HG02759 (cell line): ENCODE measurements at regions not wholly inside any gene's neighbourhood (a gene's known extent, or its start where the extent isn't known, plus 50 kb on each side); places are given as distances from the start of the nearest gene placed in this dataset.
"Not testable (repeated sequence)": the region's sequence is repeated elsewhere in the genome, so short reads cannot be mapped to it uniquely, and the experiment has no call there.

Experiments
- ATAC-seq: cut with Tn5 transposase; IDR thresholded peaks from one replicate; pipeline ENCODE4 v1.9.1; 2021; ENCODE audit warnings: mild to moderate bottlenecking, moderate library complexity; ENCODE audit not compliant: unreplicated experiment

DNA sequence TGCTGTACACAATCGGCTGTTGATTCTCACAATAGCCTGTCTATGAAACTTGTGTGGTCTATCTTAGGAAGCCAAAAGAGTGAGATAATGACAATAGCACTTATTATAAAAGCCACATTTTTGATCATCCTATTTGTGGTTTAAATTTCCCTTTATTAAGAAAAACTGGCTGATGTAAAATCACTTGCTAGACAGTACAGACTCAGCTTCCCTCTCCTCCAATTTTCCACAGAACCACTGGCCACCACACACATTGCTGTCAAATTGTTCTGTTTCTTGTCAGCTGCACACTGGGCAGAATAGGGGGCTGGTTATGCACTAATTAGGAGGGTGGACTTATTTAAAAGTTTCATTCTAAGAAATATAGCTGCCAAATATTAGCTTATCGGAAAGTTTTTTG, 425.9 kb downstream of the EPHA3 start:
- ATAC-seq: no peak

DNA sequence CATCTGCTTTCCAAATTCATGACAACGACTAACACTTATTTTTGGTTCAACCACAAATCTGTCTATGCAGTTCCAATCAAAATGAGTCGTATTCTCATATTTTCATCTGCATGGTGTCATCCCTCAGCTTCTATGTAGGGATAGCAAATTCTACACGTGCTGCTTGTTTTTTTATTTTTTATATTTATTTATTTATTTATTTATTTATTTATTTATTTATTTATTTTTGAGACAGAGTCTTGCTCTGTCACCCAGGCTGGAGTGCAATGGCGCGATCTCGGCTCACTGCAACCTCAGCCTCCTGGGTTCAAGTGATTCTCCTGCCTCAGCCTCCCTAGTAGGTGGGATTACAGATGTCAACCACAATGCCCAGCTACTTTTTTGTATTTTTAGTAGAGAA, 447.2 kb downstream of the EPHA3 start:
- ATAC-seq: not testable (repeated sequence)

DNA sequence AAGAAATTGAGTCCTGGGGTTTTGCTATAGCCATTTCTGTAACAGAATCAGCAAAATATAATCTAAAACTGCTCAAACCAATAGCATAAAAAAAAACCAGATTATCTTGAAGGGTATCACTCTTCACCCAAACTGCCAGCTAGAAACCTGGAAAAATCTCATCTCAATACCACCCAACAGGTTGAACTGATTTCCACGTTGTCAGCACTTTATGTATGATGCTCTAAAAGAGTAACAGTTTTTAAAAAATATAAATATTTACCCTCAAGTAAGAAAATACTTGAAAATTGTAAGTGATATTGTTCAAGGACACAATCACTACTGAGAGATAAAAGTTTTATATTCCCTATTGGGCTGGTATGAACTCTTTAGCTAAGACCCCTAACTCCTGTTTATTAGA, 451.3 kb downstream of the EPHA3 start:
- ATAC-seq: no peak

DNA sequence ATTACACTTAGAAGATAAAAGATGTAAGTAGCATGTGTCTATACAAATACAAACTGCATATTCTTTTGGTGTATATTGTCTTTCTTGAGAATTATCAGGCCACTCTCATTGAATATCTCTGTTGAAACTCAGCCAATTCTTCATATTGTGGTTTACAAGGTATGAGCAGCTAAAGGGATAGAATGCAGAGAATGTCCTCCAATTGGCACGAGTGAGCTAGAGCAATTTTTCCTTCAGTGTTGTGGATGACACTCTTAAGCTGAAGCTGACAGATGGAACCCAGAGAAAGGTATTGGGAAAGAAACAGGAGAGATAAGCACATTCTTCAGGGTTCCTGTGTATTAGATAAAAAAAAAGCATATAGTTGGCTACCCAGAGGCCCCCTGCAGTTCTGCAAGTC, 453.1 kb downstream of the EPHA3 start:
- ATAC-seq: no peak

- no peak for ATAC-seq
Observed at GRCh38 chr3:89562373-89562772, 455.0 kb downstream of the EPHA3 start.

DNA sequence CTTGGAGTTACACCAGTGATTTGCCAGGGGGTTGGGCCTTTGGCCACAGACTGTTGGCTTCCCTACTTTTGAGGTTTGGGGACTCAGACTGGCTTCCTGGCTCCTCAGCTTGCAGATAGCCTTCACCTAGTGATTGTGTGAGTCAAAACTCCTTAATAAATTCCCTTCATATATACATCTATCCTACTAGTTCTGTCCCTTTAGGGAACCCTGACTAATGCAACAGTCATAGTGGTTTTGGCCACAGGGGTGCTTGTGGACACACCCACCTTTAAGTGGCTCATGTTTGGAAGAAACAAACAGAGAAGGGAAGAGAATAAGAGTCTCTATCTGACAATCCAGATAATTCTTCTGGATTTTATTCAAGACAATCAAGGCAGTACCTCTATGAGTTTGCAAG, 457.7 kb downstream of the EPHA3 start:
- no peak for ATAC-seq

GRCh38 chr3:89570465-89570864, 463.0 kb downstream of the EPHA3 start:
- no peak for ATAC-seq

DNA sequence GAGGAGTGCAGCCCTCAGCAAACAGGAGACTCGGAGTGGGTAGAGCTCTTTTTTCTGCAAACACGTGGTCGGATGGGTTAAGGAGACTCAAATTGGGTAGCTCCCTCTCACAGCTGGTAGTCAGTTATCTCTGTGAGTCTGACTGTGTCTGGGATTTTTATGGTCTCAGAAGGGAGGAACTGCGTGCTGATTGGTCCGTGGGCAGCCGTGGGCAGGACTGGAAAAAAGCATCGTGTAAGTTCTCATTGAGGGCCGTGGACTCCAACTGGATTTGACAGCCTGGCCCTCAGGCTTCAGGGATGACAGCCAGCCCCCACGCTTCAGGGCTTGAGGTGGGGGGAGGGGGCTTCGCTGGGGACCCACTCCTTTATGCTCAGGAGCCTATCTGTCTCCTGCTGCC, 463.9 kb downstream of the EPHA3 start:
- no peak for ATAC-seq

GRCh38 chr3:89571707-89572106, 464.3 kb downstream of the EPHA3 start:
- ATAC-seq: no peak

DNA sequence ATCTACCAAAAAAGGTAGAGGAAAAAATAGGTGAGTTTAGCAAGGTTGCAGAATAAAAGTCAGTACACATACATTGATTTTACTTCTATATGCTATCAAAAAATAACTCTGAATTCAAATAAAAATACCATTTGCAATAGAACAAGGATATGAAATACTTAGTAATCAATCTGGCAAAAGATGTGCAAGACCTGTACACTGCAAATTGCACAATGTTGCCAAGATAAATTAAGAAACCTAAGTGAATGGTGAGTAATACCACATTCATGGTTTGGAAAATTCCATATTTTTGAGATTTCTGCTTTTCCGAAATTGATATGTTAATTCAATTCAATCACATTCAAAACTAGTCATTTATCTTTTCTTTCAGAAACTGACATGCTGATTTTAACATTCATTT, 464.8 kb downstream of the EPHA3 start:
- ATAC-seq: no peak

DNA sequence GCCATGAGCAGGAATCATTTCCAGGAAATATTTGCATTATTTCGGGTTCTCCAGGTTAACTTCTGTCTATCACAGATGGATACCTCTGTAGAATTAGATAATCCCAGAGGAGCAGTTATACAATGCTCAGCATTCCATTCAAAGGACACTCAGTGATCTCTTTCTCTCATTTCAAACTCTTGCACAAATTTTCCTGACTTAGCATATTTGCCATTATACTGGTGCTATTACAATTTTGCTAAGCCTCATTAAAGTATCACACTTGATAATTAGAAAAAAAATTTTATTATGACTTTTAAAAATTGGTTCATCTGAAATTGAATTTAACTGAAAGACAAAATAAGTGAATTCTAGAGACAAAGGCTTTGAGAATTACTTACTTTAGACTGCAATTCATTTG, 469.0 kb downstream of the EPHA3 start:
- no peak for ATAC-seq

DNA sequence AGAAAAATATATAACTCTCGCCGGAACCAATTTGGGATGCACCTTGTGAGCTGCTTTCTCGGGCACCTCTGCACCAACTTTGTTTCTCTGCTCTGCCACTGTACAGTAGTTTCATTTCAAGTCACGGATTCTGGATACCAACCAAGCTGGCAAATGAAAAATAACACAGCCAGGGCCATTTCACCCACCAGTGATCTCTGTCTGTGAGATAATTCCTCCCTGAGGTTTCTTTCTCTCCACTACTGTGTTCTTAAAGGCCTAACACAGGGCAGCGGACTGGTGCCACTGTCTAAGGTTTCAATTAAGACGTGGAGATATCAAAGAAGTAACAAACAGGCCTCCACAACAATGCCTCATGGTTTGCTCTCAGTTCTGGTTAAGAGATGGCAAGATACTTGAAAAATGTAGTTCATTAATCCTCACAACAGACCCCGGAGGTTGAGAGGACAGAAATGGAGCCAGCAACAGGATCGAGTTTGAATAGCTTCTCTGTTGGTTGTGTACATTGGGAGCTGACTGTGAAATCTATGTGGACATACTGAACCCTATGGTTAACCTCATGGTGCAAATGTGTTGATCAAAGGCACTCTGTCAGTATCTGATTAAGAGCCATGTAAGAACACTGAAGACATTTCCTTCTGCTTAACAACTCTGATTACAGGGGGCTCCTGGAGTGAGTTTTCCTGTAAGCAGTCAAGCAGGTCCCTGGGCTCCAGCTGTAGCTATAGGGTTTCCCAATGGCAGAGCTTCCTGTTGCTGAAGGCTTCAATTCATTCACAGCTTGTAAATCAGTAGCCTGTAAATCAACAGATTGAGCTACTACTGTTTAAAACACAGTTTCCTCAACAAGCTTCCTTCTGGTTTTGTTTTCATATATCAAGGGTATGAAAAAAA, 470.5 kb downstream of the EPHA3 start:
- ATAC-seq: no peak

DNA sequence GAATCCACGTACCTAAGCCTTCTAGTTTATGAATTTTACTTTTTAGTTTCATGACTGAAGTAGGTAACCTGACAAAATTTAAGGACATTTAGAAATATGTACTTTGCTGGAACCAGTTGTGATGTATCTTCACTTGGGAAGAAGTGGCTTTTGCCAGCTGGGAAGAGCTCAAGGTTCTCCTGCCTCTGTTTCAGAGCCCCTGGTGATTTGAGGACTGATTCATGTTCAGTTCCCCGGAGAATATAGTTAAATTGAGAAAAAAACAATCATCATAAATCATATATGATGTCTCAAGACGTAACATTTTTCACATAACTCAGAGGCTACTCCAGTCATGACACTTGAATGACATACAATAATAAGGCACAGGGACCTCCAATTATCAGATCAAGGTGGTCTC, 473.4 kb downstream of the EPHA3 start:
- no peak for ATAC-seq

DNA sequence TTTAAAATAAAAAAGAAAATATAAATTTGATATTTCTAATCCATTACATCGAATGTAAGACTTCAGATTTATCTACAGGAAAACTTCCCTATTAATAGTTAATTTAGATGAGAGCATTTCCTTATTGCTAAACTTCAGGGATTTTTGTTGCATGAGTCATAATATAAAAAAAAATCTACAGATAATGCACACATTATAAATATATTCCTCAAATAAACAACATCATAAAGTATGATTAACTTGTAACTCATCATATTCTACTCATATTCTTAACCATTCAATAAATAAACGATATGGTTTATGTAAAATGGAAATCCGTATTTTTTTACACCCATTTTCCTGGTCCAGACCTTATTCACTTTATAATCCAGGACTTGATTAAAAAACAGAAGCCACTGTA, 477.0 kb downstream of the EPHA3 start:
- no peak for ATAC-seq

- ATAC-seq: no peak
Observed at GRCh38 chr3:89586256-89586655, 478.8 kb downstream of the EPHA3 start.

DNA sequence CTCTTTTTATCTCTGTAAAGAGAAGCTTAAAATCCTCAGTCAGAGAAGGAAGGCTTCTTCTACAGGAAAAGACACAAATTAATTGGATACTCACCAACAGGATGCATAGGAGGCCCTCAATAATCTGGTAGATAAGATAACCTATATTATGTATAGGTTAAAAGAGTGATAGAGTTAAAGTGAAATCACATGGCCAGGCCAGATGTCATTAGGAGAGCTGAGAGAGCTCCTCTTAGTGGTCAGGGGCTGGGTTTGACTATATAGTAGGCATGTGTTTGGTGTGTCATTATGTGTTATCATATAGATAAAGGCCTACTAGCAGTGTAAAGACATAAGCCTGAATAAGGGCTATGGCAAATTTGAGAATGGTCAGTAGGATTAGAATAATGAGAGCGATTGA, 479.3 kb downstream of the EPHA3 start:
- no peak for ATAC-seq

GRCh38 chr3:89606151-89606550, 498.7 kb downstream of the EPHA3 start:
- no peak for ATAC-seq

GRCh38 chr3:89612027-89612426, 504.6 kb downstream of the EPHA3 start:
- no peak for ATAC-seq

DNA sequence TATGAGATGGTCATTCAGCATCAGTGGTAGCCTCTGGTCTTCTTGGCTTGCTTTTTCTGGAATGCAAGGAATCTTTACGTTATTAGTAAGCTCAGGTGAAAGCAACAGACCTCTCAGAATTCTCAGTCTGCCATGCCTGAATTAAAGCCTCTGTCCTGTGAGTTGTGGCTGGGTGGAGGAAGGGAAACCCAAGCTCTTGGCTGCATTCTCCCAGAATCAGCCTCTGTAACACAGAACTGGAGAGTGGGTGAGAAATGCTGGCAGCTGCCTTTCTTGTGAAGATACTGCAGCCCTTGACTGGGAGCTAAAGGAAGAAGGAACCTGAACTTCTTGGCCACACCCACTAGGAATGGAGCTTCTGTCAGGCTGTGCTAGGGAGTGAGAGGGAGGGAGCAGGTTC, 505.8 kb downstream of the EPHA3 start:
- no peak for ATAC-seq

DNA sequence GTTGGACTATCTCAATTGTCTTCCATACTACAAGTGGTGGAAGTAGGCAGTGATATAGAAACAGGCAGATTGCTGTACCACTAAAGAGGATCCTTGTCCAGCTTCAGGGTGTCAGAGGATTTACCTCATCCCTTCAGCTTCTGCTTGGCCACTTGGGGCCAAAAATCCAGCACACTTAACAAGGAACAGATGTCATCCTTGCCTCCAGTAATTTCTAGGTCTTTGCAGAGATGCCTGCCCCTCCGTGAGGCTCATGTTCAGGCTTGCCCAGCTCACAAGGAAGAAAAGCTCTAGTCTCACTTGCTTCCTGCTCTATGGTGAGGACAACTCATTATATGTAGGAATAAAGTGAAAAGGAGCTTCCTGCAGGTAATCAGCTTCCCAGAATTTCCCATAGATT, 510.3 kb downstream of the EPHA3 start:
- ATAC-seq: no peak

DNA sequence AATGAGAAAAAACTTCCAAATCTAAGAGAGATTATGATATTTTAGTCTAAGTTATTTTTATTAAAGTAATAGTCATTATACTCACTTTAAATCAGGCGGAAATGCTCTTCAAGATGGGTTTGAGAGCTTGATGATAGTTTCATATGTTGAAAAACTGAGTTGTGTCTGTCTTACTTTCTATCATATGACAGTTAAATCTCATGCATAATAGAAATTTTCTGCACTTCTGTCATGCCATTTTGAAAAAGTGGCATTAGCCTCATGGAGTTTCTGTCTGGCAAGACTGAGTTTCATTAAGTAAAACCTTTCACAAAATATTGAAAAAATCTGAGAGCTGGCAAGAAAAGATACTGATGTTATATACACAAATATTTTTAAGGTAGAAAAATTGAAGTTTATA, 511.8 kb downstream of the EPHA3 start:
- no peak for ATAC-seq

DNA sequence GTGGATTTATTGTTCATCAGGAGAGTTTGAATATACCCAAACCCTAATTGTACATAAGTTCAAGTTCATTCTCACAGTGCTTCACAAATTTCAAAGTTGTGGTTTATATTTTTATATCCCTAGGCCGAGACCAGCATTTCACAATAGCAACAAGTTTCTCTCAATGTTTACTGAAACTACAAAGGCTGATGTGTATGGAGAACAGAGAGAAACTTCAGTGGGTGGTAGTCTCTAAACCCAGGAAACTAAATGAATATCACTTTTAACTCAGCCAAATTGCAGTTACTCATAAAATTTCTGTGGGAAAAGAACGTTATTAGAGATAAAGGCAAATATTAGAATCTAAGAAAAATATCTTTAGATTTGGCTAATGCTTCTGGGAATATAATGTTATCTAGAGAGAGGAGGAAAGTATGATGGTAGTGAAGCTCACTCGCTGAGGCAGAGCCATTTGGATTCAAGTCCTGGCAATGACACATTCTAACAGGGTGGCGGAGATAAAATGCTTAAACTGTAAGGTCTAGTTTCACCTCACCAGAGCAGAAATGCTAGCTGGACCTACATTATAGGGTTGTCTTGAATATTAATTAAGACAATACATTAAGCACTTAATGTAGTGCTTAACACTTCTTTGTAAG, 514.8 kb downstream of the EPHA3 start:
- no peak for ATAC-seq

DNA sequence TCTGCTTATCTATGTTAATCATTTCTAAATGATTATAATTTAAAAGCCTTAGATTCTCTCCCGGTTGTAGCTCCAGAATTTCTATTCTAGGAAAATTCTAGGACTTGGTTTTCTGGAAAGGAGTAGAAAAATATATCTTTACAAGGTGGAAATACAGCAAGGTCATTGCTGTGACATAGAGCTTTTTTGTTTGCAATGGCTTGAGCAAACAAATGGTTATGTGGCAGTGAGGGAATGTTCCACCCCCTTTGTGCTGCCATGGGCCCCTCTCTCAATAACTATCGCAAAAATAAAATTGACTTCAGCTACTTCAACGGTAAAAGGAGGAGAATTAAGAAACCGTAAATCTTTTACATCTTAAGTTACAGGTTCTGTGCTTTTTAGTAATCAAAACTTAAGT, 517.1 kb downstream of the EPHA3 start:
- ATAC-seq: no peak
